Calu3 (cell line): ENCODE measurements at regions not wholly inside any gene's neighbourhood (a gene's known extent, or its start where the extent isn't known, plus 50 kb on each side); places are given as distances from the start of the nearest gene placed in this dataset.

ENCODE experiments used
- BruUV-seq: library from RNA; stranded (reverse); fragments of 400-500 nt; replicated peaks from 2 replicates; lab custom pipeline; 2021; lab: Mats Ljungman, UMichigan
- CTCF ChIA-PET: fragments of 300-600 bp; sonication (Branson Sonifier 250); formaldehyde crosslinking; loops from one replicate; lab custom pipeline; 2022; ENCODE audit warnings: antibody characterized with exemption; lab: Charles Lee
- DNase-seq: peaks from one replicate; pipeline ENCODE4 v3.0.0; 2022
- H3K27ac Mint-ChIP-seq: one replicate; pipeline ENCODE4 v1.8.0; 2022; ENCODE audit warnings: mixed read lengths; ENCODE audit not compliant: unreplicated experiment
- H3K27me3 Mint-ChIP-seq: one replicate; pipeline ENCODE4 v1.8.0; 2022; ENCODE audit warnings: mixed read lengths; ENCODE audit not compliant: unreplicated experiment
- H3K36me3 Mint-ChIP-seq: one replicate; pipeline ENCODE4 v1.8.0; 2022; ENCODE audit warnings: mild to moderate bottlenecking, moderate library complexity, mixed read lengths; ENCODE audit not compliant: insufficient read depth, unreplicated experiment
- H3K4me1 Mint-ChIP-seq: one replicate; pipeline ENCODE4 v1.8.0; 2022; ENCODE audit warnings: mild to moderate bottlenecking, low read depth, mixed read lengths; ENCODE audit not compliant: unreplicated experiment
- H3K4me3 Mint-ChIP-seq: one replicate; pipeline ENCODE4 v1.8.0; 2022; ENCODE audit warnings: mild to moderate bottlenecking, low read depth, moderate library complexity, mixed read lengths; ENCODE audit not compliant: unreplicated experiment
- H3K9me3 Mint-ChIP-seq: one replicate; pipeline ENCODE4 v1.8.0; 2022; ENCODE audit warnings: low read depth, mixed read lengths; ENCODE audit not compliant: unreplicated experiment
- CTCF ChIP-seq: fragments of 200-600 bp; IDR thresholded peaks from one replicate; pipeline ENCODE4 v1.8.0; 2022; ENCODE audit warnings: antibody characterized with exemption; ENCODE audit not compliant: unreplicated experiment
- intact Hi-C: fragments of 100-400 bp; cut with micrococcal nuclease; formaldehyde crosslinking; loops from one replicate; pipeline ENCODE4 v1.10.0; 2022; ENCODE audit not compliant: unreplicated experiment

- CTCF ChIA-PET: no interaction called here
- TF ChIP-seq CTCF: no peak
- Mint-ChIP-seq H3K36me3 (no peaks in the 10 kb centered on the region), H3K4me3 (no peak overlapping the region), H3K27ac (no peak overlapping the region), H3K9me3 (peaks cover 3% of the 10 kb centered on the region), H3K27me3 (no peaks in the 10 kb centered on the region), H3K4me1 (no peaks in the 10 kb centered on the region)
- no peak for DNase-seq
- intact Hi-C loops: no loop called here
- no TSS peak for BruUV-seq
These were observed 208.2 kb upstream of the RTL1 start for GRCh38 chr14:101111620-101112290.

GRCh38 chr14:101112351-101113107 is 209.0 kb upstream of the RTL1 start:
- intact Hi-C loops: no loop called here
- TF ChIP-seq CTCF: no peak
- no peak for DNase-seq
- CTCF ChIA-PET: no interaction called here
- BruUV-seq: no TSS peak
- Mint-ChIP-seq H3K9me3 (no peaks in the 10 kb centered on the region), H3K4me3 (no peak overlapping the region), H3K4me1 (no peaks in the 10 kb centered on the region), H3K27ac (no peak overlapping the region), H3K27me3 (peaks cover 7% of the 10 kb centered on the region), H3K36me3 (no peaks in the 10 kb centered on the region)

GRCh38 chr14:101113108-101113612 is 209.6 kb upstream of the RTL1 start:
- H3K4me1 Mint-ChIP-seq: no peaks in the 10 kb centered on the region
- no TSS peak for BruUV-seq
- CTCF ChIA-PET: no interaction called here
- H3K27me3 Mint-ChIP-seq: peaks cover 14% of the 10 kb centered on the region
- TF ChIP-seq CTCF: no peak
- H3K27ac Mint-ChIP-seq: no peak overlapping the region
- DNase-seq: no peak
- H3K4me3 Mint-ChIP-seq: no peak overlapping the region
- no peaks in the 10 kb centered on the region for H3K9me3 Mint-ChIP-seq
- intact Hi-C loops: no loop called here
- H3K36me3 Mint-ChIP-seq: no peaks in the 10 kb centered on the region

DNA sequence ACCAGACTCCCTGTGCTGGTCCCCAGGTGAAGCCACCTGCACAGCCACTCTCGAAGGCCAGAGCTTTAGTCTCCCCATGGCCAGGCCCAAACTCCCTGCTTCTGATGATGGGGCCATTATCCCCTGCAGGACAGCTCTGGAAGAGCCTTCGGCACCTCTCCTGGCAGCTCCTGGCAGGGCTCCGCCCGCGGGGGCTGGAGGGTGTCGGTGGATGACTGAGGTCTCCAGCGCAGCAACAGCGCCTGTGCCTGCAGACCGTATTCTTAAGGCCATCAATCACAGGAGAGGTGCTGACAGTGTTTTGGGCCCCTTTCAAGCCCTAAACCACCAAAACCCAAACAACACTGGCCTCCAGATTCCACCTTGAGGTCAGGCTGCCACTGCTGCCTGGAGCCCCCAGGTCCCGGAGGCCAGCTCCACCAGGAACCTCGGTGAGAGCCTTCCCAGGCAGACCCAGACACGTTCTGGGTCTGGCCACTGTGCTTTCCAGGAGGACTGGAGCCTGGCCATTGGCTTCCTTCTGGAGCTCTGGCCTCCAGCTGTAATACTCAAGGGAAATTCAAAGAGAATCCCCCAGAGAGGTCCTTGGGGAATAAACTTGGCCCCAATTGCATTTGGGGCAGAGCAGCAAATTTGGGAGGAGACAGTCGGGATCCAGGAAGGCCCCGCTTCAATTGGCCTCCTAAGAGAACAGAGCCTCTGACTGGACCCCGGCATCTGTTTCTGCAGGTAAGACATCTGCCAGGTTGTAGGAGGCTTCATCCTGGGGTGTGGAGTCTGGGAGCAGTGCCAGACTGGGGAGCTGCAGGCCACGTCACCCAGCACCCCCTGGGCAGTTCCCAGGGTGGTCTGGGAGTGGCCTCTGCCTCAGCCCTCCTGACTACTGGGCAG is 210.6 kb upstream of the RTL1 start:
- DNase-seq: no peak
- no TSS peak for BruUV-seq
- Mint-ChIP-seq H3K27ac (no peak overlapping the region), H3K9me3 (no peaks in the 10 kb centered on the region), H3K4me3 (no peak overlapping the region), H3K4me1 (no peaks in the 10 kb centered on the region), H3K36me3 (no peaks in the 10 kb centered on the region), H3K27me3 (peaks cover 18% of the 10 kb centered on the region)
- CTCF ChIA-PET: no interaction called here
- no peak for TF ChIP-seq CTCF
- intact Hi-C loops: no loop called here
